ENCODE measurements at regions not wholly inside any gene's neighbourhood (a gene's known extent, or its start where the extent isn't known, plus 50 kb on each side); places are given as distances from the start of the nearest gene placed in this dataset.
"Not testable (repeated sequence)": the region's sequence is repeated elsewhere in the genome, so short reads cannot be mapped to it uniquely, and the experiment has no call there.

GRCh38 chr7:45407730-45408408 lies 166.3 kb upstream of the ADCY1 start:
- no peak for DNase-seq (ENCODE audit: low read depth)

GRCh38 chr7:45408409-45408737 lies 165.8 kb upstream of the ADCY1 start:
- DNase-seq (ENCODE audit: low read depth) = no peak

GRCh38 chr7:45410893-45411292 lies 163.3 kb upstream of the ADCY1 start:
- no peak for DNase-seq (ENCODE audit: low read depth)

GRCh38 chr7:45413419-45413818 lies 160.7 kb upstream of the ADCY1 start:
- no peak for DNase-seq (ENCODE audit: low read depth)

GRCh38 chr7:45414226-45414625 lies 159.9 kb upstream of the ADCY1 start:
- no peak for DNase-seq (ENCODE audit: low read depth)

GRCh38 chr7:45415265-45415664 lies 158.9 kb upstream of the ADCY1 start:
- DNase-seq (ENCODE audit: low read depth) = no peak

GRCh38 chr7:45416846-45417245 lies 157.3 kb upstream of the ADCY1 start:
- no peak for DNase-seq (ENCODE audit: low read depth)

GRCh38 chr7:45417268-45417667 lies 156.9 kb upstream of the ADCY1 start:
- no peak for DNase-seq (ENCODE audit: low read depth)

GRCh38 chr7:45417735-45418134 lies 156.4 kb upstream of the ADCY1 start:
- DNase-seq (ENCODE audit: low read depth) = no peak

- peak; percentile 91 for DNase-seq (ENCODE audit: low read depth)
Measured at GRCh38 chr7:45420843-45421495, 153.2 kb upstream of the ADCY1 start.

GRCh38 chr7:45421806-45422205 lies 152.4 kb upstream of the ADCY1 start:
- peak; percentile 88 for DNase-seq (ENCODE audit: low read depth)

- no peak for DNase-seq (ENCODE audit: low read depth)
Measured at GRCh38 chr7:45430397-45430796, 143.8 kb upstream of the ADCY1 start.

GRCh38 chr7:45434167-45434784 lies 139.9 kb upstream of the ADCY1 start:
- DNase-seq (ENCODE audit: low read depth) = no peak

- no peak for DNase-seq (ENCODE audit: low read depth)
Measured at GRCh38 chr7:45435131-45435530, 139.0 kb upstream of the ADCY1 start.

- DNase-seq (ENCODE audit: low read depth) = peak; percentile 74
Measured at GRCh38 chr7:45435846-45436245, 138.3 kb upstream of the ADCY1 start.

GRCh38 chr7:45440776-45441175 lies 133.4 kb upstream of the ADCY1 start:
- DNase-seq (ENCODE audit: low read depth) = not testable (repeated sequence)

- no peak for DNase-seq (ENCODE audit: low read depth)
Measured at GRCh38 chr7:45443263-45443662, 130.9 kb upstream of the ADCY1 start.

GRCh38 chr7:45446195-45446944 lies 127.8 kb upstream of the ADCY1 start:
- no peak for DNase-seq (ENCODE audit: low read depth)

GRCh38 chr7:45447296-45447695 lies 126.9 kb upstream of the ADCY1 start:
- no peak for DNase-seq (ENCODE audit: low read depth)

- no peak for DNase-seq (ENCODE audit: low read depth)
Measured at GRCh38 chr7:45450571-45451204, 123.5 kb upstream of the ADCY1 start.

GRCh38 chr7:45451342-45452035 lies 122.7 kb upstream of the ADCY1 start:
- DNase-seq (ENCODE audit: low read depth) = no peak

- no peak for DNase-seq (ENCODE audit: low read depth)
Measured at GRCh38 chr7:45454771-45455170, 119.4 kb upstream of the ADCY1 start.

Measured in fibroblast of the conjunctiva (primary cell).